HuH-7.5 (cell line): ENCODE measurements at regions not wholly inside any gene's neighbourhood (a gene's known extent, or its start where the extent isn't known, plus 50 kb on each side); places are given as distances from the start of the nearest gene placed in this dataset.

Source experiments
- DNase-seq: peaks from one replicate; pipeline ENCODE4 v3.0.0; 2011; ENCODE audit warnings: low spot score

DNA sequence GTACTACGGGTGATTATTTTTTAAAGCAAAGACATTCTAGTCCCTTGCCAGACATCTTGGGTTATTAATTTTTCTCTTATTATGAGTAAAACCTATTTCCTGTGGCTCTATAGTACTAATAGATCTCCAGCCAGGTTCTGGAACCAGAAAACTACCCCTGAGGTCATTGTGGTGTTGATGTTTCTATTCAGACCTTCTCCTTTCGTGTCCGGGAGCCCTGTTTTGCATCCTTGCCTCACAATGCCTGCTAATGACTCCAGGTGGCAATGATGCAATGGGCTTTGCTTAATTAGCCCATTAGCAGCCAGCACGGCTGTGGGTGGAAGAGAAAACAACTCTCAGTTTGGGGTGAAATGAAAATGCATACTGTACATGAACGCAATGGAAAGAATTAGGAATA, 62.9 kb upstream of the ARG1 start:
- DNase-seq: no peak

DNA sequence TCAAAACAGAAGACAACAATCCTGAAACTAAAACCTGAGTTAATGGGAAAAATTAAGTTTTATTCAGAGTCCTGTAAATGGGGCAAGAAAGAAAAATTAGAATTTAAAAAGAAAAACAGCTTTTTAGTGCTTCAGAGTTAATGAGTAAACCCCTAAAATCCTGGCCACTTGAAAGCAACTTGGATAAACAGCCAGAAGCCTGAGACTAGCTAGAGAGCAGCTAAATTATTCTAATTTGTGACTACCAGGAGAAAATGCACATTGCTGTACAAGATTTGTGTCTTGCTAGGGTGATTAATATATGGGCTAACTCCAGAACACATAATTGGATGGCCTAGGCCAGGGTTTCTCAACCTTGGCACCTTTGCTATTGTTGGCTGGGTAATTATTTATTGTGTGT, 62.4 kb upstream of the ARG1 start:
- no peak for DNase-seq

DNA sequence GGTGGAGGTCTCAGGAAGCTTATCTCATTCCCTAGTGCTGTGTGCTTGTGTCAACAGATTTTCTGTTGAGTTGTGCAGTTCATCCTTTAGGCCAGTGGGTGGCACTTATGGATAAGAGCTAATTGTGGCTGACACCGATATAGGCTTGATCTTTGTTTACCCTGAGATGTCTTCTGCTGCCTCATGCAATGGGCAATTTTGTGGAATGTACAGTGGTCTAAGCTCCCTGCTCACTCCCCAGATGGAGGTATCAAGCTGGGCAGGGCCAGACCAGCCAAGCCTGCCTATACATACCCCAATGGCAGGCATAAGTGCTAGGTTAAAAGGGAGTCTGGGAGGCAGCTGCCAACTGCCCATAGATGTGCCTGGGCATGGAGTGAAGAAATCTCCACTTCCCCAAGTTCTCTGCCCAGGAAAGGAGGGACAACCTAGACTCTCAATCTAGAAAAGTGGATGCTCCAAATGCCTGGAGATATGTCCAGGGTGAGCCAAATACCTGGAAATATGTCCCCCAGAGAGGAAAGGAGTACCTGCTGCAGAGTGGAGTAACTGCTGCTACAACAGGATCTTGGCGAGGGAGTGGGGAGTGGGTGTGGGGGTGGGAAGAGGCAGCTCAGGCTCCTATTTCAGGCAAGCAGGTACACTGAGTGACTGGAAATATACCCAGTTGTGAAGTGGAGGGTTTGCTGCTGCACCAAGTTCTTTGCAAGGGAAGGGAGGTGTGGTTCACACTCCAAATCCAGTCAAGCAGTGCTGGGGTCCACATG, 53.2 kb upstream of the ARG1 start:
- DNase-seq: peak; percentile 21
